A673 (cell line): ENCODE measurements at regions not wholly inside any gene's neighbourhood (a gene's known extent, or its start where the extent isn't known, plus 50 kb on each side); places are given as distances from the start of the nearest gene placed in this dataset.

Experiments
- BruUV-seq: library from RNA; stranded (reverse); fragments of 400-500 nt; replicated peaks from 2 replicates; lab custom pipeline; 2021; lab: Mats Ljungman, UMichigan
- CTCF ChIA-PET: fragments of 300-600 bp; sonication (Branson Sonifier 250); formaldehyde crosslinking; loops from one replicate; lab custom pipeline; 2022; ENCODE audit warnings: antibody characterized with exemption; lab: Charles Lee
- POLR2A ChIA-PET: fragments of 300-600 bp; sonication (Branson Sonifier 250); formaldehyde crosslinking; loops from one replicate; lab custom pipeline; 2022; ENCODE audit warnings: antibody characterized with exemption; ENCODE audit not compliant: low non-redundant PET; lab: Charles Lee
- DNase-seq: peaks from one replicate; pipeline ENCODE4 v3.0.0-alpha.2; 2015; ENCODE audit warnings: low spot score
- H3K27ac ChIP-seq: fragments of 200-600 bp; sonication (generic); 2 replicates; pipeline ENCODE4 v1.5.1; 2016; ENCODE audit warnings: mixed run types, low read depth, mild to moderate bottlenecking, mixed read lengths, antibody characterized with exemption, low read length; ENCODE audit not compliant: poor library complexity, severe bottlenecking
- H3K27me3 ChIP-seq: fragments of 200-600 bp; sonication (generic); replicated peaks from 2 replicates; pipeline ENCODE4 v1.6.1; 2017; ENCODE audit warnings: mixed run types, low read depth, mild to moderate bottlenecking, mixed read lengths, antibody characterized with exemption, low read length; ENCODE audit not compliant: insufficient read depth, poor library complexity
- H3K36me3 ChIP-seq: fragments of 200-600 bp; sonication (generic); 2 replicates; pipeline ENCODE4 v1.6.1; 2016; ENCODE audit warnings: mixed run types, mild to moderate bottlenecking, mixed read lengths, antibody characterized with exemption, low read length; ENCODE audit not compliant: insufficient read depth, poor library complexity, severe bottlenecking
- H3K4me1 ChIP-seq: fragments of 200-600 bp; sonication (generic); 2 replicates; pipeline ENCODE4 v1.6.1; 2017; ENCODE audit warnings: mixed run types, mild to moderate bottlenecking, mixed read lengths, antibody characterized with exemption, low read length; ENCODE audit not compliant: insufficient read depth, poor library complexity, severe bottlenecking
- H3K4me3 ChIP-seq: fragments of 200-600 bp; sonication (generic); 2 replicates; pipeline ENCODE4 v1.5.1; 2016; ENCODE audit warnings: low read depth, mixed run types, mild to moderate bottlenecking, mixed read lengths, low read length; ENCODE audit not compliant: poor library complexity, severe bottlenecking
- H3K9me3 ChIP-seq: fragments of 200-600 bp; sonication (generic); 2 replicates; pipeline ENCODE4 v1.6.1; 2016; ENCODE audit warnings: mixed run types, low read depth, mild to moderate bottlenecking, mixed read lengths, antibody characterized with exemption, low read length; ENCODE audit not compliant: poor library complexity, severe bottlenecking
- CTCF ChIP-seq: fragments of 300-800, 200-600 bp; sonication (generic); conservative IDR thresholded peaks from 2 replicates; pipeline ENCODE4 v1.5.1; 2017; ENCODE audit warnings: low read depth, mild to moderate bottlenecking, antibody characterized with exemption, low read length, moderate library complexity, mixed read lengths
- EZH2 ChIP-seq: fragments of 200-600 bp; sonication (generic); IDR thresholded peaks from 2 replicates; pipeline ENCODE4 v1.6.1; 2017; ENCODE audit warnings: borderline replicate concordance, low read depth, mild to moderate bottlenecking, mixed read lengths, antibody characterized with exemption, low read length; ENCODE audit not compliant: poor library complexity, severe bottlenecking
- intact Hi-C: fragments of 100-400 bp; cut with micrococcal nuclease; formaldehyde crosslinking; loops from one replicate; pipeline ENCODE4 v1.10.0; 2022; ENCODE audit not compliant: unreplicated experiment

- POLR2A ChIA-PET = interaction anchor here (0.6 kb wide), 1 partner anchor 1151 kb away, joined by 3 read pairs; no protein-coding TSS in a partner anchor
- intact Hi-C loops = no loop called here
- CTCF ChIA-PET = no interaction called here
- no peaks in the 10 kb centered on the region for H3K27me3 ChIP-seq
- no peaks in the 10 kb centered on the region for H3K9me3 ChIP-seq
- TF ChIP-seq CTCF (no peak), EZH2 (no peak)
- DNase-seq = no peak
- H3K4me1 ChIP-seq = no peaks in the 10 kb centered on the region
- no peak overlapping the region for H3K4me3 ChIP-seq
- no peak overlapping the region for H3K27ac ChIP-seq
- no TSS peak for BruUV-seq
- H3K36me3 ChIP-seq = no peaks in the 10 kb centered on the region
These were observed 182.6 kb downstream of the TRPC6 start for GRCh38 chr11:101401245-101401644.

GRCh38 chr11:101397979-101398378 is 185.8 kb downstream of the TRPC6 start:
- no peak for DNase-seq
- no peak for TF ChIP-seq EZH2
- no peak for TF ChIP-seq CTCF
- H3K4me3 ChIP-seq = no peak overlapping the region
- BruUV-seq = no TSS peak
- POLR2A ChIA-PET = no interaction called here
- intact Hi-C loops = no loop called here
- no peaks in the 10 kb centered on the region for H3K9me3 ChIP-seq
- H3K36me3 ChIP-seq = no peaks in the 10 kb centered on the region
- no peaks in the 10 kb centered on the region for H3K27me3 ChIP-seq
- CTCF ChIA-PET = no interaction called here
- H3K4me1 ChIP-seq = no peaks in the 10 kb centered on the region
- H3K27ac ChIP-seq = no peak overlapping the region

GRCh38 chr11:101390539-101390938 is 193.3 kb downstream of the TRPC6 start:
- Histone ChIP-seq H3K4me3 (no peak overlapping the region), H3K9me3 (no peaks in the 10 kb centered on the region), H3K27ac (no peak overlapping the region), H3K36me3 (no peaks in the 10 kb centered on the region), H3K4me1 (no peaks in the 10 kb centered on the region), H3K27me3 (no peaks in the 10 kb centered on the region)
- POLR2A ChIA-PET = no interaction called here
- intact Hi-C loops = no loop called here
- peak; percentile 7 for DNase-seq
- BruUV-seq = no TSS peak
- CTCF ChIA-PET = no interaction called here
- TF ChIP-seq CTCF (peak; percentile 46), EZH2 (no peak)
